GM12891 (cell line): ENCODE measurements at regions not wholly inside any gene's neighbourhood (a gene's known extent, or its start where the extent isn't known, plus 50 kb on each side); places are given as distances from the start of the nearest gene placed in this dataset.

Experiments used
- POLR2A ChIP-seq: IDR thresholded peaks from 2 replicates; pipeline ENCODE4 v1.6.1; 2011; ENCODE audit warnings: low read depth, low read length, control low read depth
- POLR2AphosphoS5 ChIP-seq: IDR thresholded peaks from 2 replicates; pipeline ENCODE4 v1.6.1; 2011; ENCODE audit warnings: low read depth, low read length, control low read depth
- POU2F2 ChIP-seq: IDR thresholded peaks from 2 replicates; pipeline ENCODE4 v1.6.1; 2011; ENCODE audit warnings: low read depth, mild to moderate bottlenecking, control low read depth, low read length, moderate library complexity
- SPI1 ChIP-seq: IDR thresholded peaks from 2 replicates; pipeline ENCODE4 v1.6.1; 2011; ENCODE audit warnings: low read depth, low read length, control low read depth
- TAF1 ChIP-seq: IDR thresholded peaks from 2 replicates; pipeline ENCODE4 v1.6.1; 2011; ENCODE audit warnings: low read depth, low read length, control low read depth

DNA sequence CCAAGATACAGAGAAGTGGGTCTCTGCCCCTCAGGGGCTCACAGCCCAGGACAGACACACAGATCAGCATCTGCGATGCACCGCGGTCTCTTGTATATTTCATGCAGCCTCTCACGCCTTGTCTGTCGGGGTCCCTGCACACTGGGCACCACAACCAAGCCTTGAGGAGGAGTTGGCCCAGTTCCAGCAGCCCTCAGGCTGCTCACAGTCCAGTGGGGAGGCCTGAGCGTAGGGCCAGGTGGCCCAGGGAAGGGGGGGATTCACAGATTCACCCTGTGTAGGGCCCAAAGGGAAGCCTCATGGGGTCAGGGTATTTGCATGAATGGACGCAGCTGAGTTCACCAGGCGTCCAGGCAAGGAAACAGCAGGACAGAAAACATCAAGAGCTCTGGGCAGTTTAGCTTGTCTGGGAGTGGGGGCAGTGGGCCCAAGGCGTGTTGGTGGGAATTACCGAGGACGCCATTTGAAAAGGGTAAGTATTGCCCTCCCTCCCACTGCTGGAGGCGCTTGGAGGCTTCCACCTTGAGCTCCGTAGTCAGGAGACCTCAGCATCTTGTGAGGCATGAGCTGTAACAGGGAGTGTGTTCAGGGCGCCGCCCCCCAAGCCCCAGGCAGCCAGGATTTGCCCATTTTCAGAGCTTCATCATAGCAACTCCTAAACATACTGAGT is 129.1 kb upstream of the CHST15 start:
- TF ChIP-seq POLR2AphosphoS5 (no peak), POU2F2 (no peak), POLR2A (no peak), TAF1 (no peak), SPI1 (no peak)
